ENCODE measurements at regions not wholly inside any gene's neighbourhood (a gene's known extent, or its start where the extent isn't known, plus 50 kb on each side); places are given as distances from the start of the nearest gene placed in this dataset.

- no peaks in the 10 kb centered on the region for H3K9me2 ChIP-seq (ENCODE audit: insufficient read depth)
- H3K79me2 ChIP-seq (ENCODE audit: insufficient read depth, low read length): peaks cover 60% of the 10 kb centered on the region
- H3K27me3 ChIP-seq (ENCODE audit: insufficient read depth, low read length): no peaks in the 10 kb centered on the region
- no TSS peak for BruUV-seq (replicated peaks)
- peaks cover 62 to 79% of the 10 kb centered on the region in 2 experiments for H3K4me1 ChIP-seq (ENCODE audit: control insufficient read depth in 1 of 2, insufficient read depth in 2 of 2, low read length in 2 of 2)
- no peaks in the 10 kb centered on the region for H3K9me3 ChIP-seq (ENCODE audit: control insufficient read depth in 1 of 2, insufficient read depth in 1 of 2, low read depth in 1 of 2, low read length in 2 of 2)
- ATAC-seq: no peak
- CTCF ChIA-PET: interaction anchor here (1.1 to 1.6 kb wide), 2 partner anchors 12 to 38 kb away, joined by 3 read pairs; no protein-coding TSS in a partner anchor
- H3K9ac ChIP-seq (ENCODE audit: low read length): peak overlapping the region; percentile 19; the same call in 1 of the 2 replicates
- intact Hi-C loops (cut with micrococcal nuclease): no loop called here
- H2AFZ ChIP-seq (ENCODE audit: low read depth, low read length, poor library complexity, severe bottlenecking): no peak overlapping the region
- no peaks in the 10 kb centered on the region for H4K20me1 ChIP-seq (ENCODE audit: insufficient read depth)
- peak overlapping the region; percentile 71 for H3K4me2 ChIP-seq (ENCODE audit: low read length)
- POLR2A ChIA-PET: interaction anchor here (1.1 kb wide), 1 partner anchor 262 kb away, joined by 3 read pairs; no protein-coding TSS in a partner anchor
- H3K36me3 ChIP-seq (ENCODE audit: control insufficient read depth in 1 of 2, insufficient read depth in 2 of 2, low read length in 2 of 2): peaks cover 0 to 16% of the 10 kb centered on the region in 2 experiments; a peak in 2 of 4 replicates
- no peak for DNase-seq (ENCODE audit: low read depth, low spot score)
- no peak overlapping the region for H3K4me3 ChIP-seq (replicated peaks in 1 of 2; ENCODE audit: low read depth in 1 of 2, low read length in 2 of 2)
- TF ChIP-seq RAD21 (IDR thresholded peaks at IDR 0.05; ENCODE audit: low read depth) (no peak), CEBPB (IDR thresholded peaks at IDR 0.05; ENCODE audit: low read depth) (no peak), EGR1 (IDR thresholded peaks at IDR 0.05; ENCODE audit: low read depth) (no peak), ELF1 (IDR thresholded peaks at IDR 0.05; ENCODE audit: borderline replicate concordance, low read depth) (no peak), SRF (IDR thresholded peaks at IDR 0.05; ENCODE audit: low read depth) (no peak), EZH2 (IDR thresholded peaks at IDR 0.05) (no peak), POLR2AphosphoS5 (IDR thresholded peaks at IDR 0.05; ENCODE audit: low read depth, low read length) (no peak), EZH2phosphoT487 (IDR thresholded peaks at IDR 0.05; ENCODE audit: borderline replicate concordance) (no peak), SP1 (IDR thresholded peaks at IDR 0.05; ENCODE audit: low read depth) (no peak), ZFX (IDR thresholded peaks at IDR 0.05) (no peak), SIN3A (IDR thresholded peaks at IDR 0.05; ENCODE audit: low read depth) (no peak)
- TF ChIP-seq, protein P1, sequence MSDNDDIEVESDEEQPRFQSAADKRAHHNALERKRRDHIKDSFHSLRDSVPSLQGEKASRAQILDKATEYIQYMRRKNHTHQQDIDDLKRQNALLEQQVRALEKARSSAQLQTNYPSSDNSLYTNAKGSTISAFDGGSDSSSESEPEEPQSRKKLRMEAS (IDR thresholded peaks at IDR 0.05): no peak
- TF ChIP-seq, protein P2, sequence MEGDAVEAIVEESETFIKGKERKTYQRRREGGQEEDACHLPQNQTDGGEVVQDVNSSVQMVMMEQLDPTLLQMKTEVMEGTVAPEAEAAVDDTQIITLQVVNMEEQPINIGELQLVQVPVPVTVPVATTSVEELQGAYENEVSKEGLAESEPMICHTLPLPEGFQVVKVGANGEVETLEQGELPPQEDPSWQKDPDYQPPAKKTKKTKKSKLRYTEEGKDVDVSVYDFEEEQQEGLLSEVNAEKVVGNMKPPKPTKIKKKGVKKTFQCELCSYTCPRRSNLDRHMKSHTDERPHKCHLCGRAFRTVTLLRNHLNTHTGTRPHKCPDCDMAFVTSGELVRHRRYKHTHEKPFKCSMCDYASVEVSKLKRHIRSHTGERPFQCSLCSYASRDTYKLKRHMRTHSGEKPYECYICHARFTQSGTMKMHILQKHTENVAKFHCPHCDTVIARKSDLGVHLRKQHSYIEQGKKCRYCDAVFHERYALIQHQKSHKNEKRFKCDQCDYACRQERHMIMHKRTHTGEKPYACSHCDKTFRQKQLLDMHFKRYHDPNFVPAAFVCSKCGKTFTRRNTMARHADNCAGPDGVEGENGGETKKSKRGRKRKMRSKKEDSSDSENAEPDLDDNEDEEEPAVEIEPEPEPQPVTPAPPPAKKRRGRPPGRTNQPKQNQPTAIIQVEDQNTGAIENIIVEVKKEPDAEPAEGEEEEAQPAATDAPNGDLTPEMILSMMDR (IDR thresholded peaks at IDR 0.05 in 2 of 3, conservative IDR thresholded peaks at IDR 0.05 in 1 of 3; ENCODE audit: borderline replicate concordance in 1 of 3, insufficient read depth in 1 of 3, low read depth in 2 of 3, low read length in 2 of 3): no peak
- RAD21 ChIA-PET (ENCODE audit: low non-redundant PET in 1 of 2, low total read pairs in 2 of 2, uncharacterized antibody in 2 of 2, unreplicated experiment in 2 of 2): no interaction called here
- peak overlapping the region; percentile 96 for H3K27ac ChIP-seq (ENCODE audit: low read depth, low read length)
Observed at GRCh38 chr4:31083456-31083855, 363.3 kb downstream of the PCDH7 start.

All from HCT116 (cell line).